Stimulated activated effector memory CD8-positive, alpha-beta T cell treated with anti-CD3 and anti-CD28 coated beads, Interleukin-12 subunit alpha, Interleukin-12 subunit beta, amount 100 ng/mL, for 72 hours (primary cell): ENCODE measurements at regions not wholly inside any gene's neighbourhood (a gene's known extent, or its start where the extent isn't known, plus 50 kb on each side); places are given as distances from the start of the nearest gene placed in this dataset.
"Not testable (repeated sequence)": the region's sequence is repeated elsewhere in the genome, so short reads cannot be mapped to it uniquely, and the experiment has no call there.

Source experiments
- ATAC-seq: fragments of 150-1000 bp; cut with Tn5 transposase; 2 replicates; pipeline ENCODE4 v1.10.0; 2021
- DNase-seq, 2 donors: peaks; one replicate each; pipeline ENCODE4 v3.0.0; 2021 to 2022; ENCODE audit warnings: low spot score in 2 of 2
- H3K27ac Mint-ChIP-seq: one replicate; pipeline ENCODE4 v1.8.0; 2022; ENCODE audit warnings: mild to moderate bottlenecking, mixed read lengths
- H3K36me3 Mint-ChIP-seq: one replicate; pipeline ENCODE4 v1.8.0; 2022; ENCODE audit warnings: mild to moderate bottlenecking, mixed read lengths
- H3K4me1 Mint-ChIP-seq: one replicate; pipeline ENCODE4 v1.8.0; 2022; ENCODE audit warnings: mixed read lengths
- H3K4me3 Mint-ChIP-seq: one replicate; pipeline ENCODE4 v1.8.0; 2022; ENCODE audit warnings: mild to moderate bottlenecking, mixed read lengths
- H3K9me3 Mint-ChIP-seq: one replicate; pipeline ENCODE4 v1.8.0; 2022; ENCODE audit warnings: mixed read lengths

DNA sequence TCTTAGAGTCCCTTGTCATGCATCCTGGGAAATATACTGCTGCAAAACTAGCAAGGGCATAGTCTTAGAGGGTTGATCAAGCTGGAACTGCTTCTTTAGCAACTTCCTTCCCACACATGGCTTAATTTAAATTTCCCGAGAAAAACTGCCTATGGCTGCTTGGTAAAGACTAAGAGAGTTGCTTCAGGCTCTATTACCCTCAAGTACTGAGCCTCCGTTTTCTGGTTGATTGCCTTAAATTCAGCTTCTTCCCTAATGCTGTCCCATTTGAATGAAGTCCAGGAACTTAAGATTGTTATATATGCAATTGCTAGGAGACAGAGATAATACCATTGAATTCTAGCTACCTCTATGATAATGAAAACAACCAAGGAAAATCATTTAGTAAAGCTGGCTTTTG lies 385.7 kb upstream of the CYLC2 start:
- no peak for ATAC-seq
- H3K9me3 Mint-ChIP-seq, result peaks cover 3% of the 10 kb centered on the region
- no peaks in the 10 kb centered on the region for H3K36me3 Mint-ChIP-seq
- DNase-seq, result no peak
- no peak overlapping the region for H3K4me3 Mint-ChIP-seq
- H3K27ac Mint-ChIP-seq, result no peak overlapping the region
- no peaks in the 10 kb centered on the region for H3K4me1 Mint-ChIP-seq

DNA sequence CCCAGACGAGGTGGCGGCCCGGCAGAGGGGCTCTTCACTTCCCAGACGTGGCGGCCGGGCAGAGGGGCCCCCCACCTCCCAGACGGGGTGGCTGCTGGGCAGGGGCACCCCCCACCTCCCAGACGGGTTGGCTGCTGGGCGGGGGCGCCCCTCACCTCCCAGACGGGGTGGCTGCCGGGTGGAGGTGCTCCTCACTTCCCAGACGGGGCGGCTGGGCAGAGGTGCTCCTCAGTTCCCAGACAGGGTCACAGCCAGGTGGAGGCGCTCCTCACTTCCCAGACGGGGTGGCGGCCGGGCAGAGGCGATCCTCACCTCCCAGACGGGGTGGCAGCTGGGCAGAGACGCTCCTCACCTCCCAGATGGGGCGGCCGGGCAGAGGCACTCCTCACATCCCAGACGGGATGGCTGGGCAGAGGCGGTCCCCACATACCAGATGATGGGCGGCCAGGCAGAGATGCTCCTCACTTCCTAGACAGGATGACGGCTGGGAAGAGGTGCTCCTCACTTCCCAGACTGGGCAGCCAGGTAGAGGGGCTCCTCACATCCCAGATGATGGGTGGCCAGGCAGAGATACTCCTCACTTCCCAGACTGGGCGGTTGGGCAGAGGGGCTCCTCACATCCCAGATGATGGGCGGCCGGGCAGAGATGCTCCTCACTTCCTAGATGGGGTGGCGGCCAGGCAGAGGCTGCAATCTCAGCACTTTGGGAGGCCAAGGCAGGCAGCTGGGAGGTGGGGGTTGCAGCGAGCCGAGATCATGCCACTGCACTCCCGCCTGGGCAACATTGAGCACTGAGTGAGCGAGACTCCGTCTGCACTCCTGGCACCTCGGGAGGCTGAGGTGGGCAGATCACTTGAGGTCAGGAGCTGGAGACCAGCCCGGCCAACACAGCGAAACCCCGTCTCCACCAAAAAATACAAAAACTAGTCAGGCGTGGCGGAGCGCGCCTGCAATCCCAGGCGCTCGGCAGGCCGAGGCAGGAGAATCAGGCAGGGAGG lies 391.6 kb upstream of the CYLC2 start:
- DNase-seq, ATAC-seq, H3K36me3 Mint-ChIP-seq, H3K4me1 Mint-ChIP-seq, H3K27ac Mint-ChIP-seq, H3K9me3 Mint-ChIP-seq, H3K4me3 Mint-ChIP-seq: not testable (repeated sequence)

- Mint-ChIP-seq H3K9me3 (peaks cover 25% of the 10 kb centered on the region), H3K36me3 (no peaks in the 10 kb centered on the region), H3K27ac (no peak overlapping the region), H3K4me3 (no peak overlapping the region), H3K4me1 (no peaks in the 10 kb centered on the region)
- DNase-seq (no peak), ATAC-seq (no peak)
Measured at GRCh38 chr9:102594241-102594640, 400.9 kb upstream of the CYLC2 start.

DNA sequence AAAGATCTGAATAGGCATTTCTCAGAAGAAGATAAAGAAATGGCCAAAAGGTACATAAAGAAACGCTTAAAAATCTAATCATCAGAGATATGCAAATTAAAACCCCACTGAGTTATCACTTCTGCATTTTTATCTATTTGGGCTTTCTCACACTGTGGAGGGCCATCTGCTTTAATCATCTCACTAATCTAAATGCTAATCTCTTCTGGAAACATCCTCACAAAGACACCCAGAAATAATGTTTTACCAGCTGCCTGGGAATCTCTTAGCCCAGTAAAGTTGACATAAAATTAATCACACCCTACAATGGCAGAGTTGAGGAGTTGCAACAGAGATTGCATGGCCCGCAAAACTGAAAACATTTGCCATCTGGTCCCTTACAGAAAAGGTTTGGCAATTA lies 407.9 kb upstream of the CYLC2 start:
- H3K4me3 Mint-ChIP-seq, result no peak overlapping the region
- H3K9me3 Mint-ChIP-seq, result peaks cover 20% of the 10 kb centered on the region
- DNase-seq, result no peak
- H3K36me3 Mint-ChIP-seq, result no peaks in the 10 kb centered on the region
- H3K4me1 Mint-ChIP-seq, result no peaks in the 10 kb centered on the region
- no peak overlapping the region for H3K27ac Mint-ChIP-seq
- ATAC-seq, result no peak

GRCh38 chr9:102569436-102569835 lies 425.7 kb upstream of the CYLC2 start:
- Mint-ChIP-seq H3K36me3 (no peaks in the 10 kb centered on the region), H3K9me3 (peaks cover 6% of the 10 kb centered on the region), H3K27ac (no peak overlapping the region), H3K4me3 (no peak overlapping the region), H3K4me1 (no peaks in the 10 kb centered on the region)
- DNase-seq (no peak), ATAC-seq (no peak)

GRCh38 chr9:102551346-102551745 lies 443.8 kb upstream of the CYLC2 start:
- Mint-ChIP-seq H3K4me1 (no peaks in the 10 kb centered on the region), H3K4me3 (no peak overlapping the region), H3K27ac (no peak overlapping the region), H3K36me3 (no peaks in the 10 kb centered on the region), H3K9me3 (peaks cover 23% of the 10 kb centered on the region)
- ATAC-seq, result no peak
- no peak for DNase-seq

GRCh38 chr9:102550886-102551285 lies 444.2 kb upstream of the CYLC2 start:
- H3K36me3 Mint-ChIP-seq, result no peaks in the 10 kb centered on the region
- ATAC-seq, result no peak
- H3K9me3 Mint-ChIP-seq, result peaks cover 23% of the 10 kb centered on the region
- H3K4me3 Mint-ChIP-seq, result no peak overlapping the region
- H3K4me1 Mint-ChIP-seq, result no peaks in the 10 kb centered on the region
- DNase-seq, result no peak
- H3K27ac Mint-ChIP-seq, result no peak overlapping the region

DNA sequence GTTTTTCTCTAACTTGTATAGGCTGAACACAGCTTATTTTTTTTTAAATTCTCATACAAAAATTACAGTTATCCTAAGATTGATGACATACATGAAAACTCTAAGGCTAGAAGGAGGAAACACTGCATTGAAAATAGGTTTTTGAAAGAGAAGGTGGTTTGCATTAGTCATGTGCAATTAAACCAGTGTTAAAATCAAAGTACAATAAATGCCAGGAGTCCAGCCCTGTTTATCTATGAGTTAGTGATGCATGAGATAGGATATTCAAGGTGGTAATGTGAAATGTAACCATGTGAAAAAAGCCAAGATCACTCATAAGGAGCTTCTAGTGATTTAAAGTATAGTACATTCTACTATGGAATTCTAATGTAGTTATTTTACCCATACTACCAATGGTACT lies 444.9 kb upstream of the CYLC2 start:
- Mint-ChIP-seq H3K4me3 (no peak overlapping the region), H3K4me1 (no peaks in the 10 kb centered on the region), H3K9me3 (peaks cover 23% of the 10 kb centered on the region), H3K27ac (no peak overlapping the region), H3K36me3 (no peaks in the 10 kb centered on the region)
- DNase-seq, result no peak
- ATAC-seq, result no peak

- Mint-ChIP-seq H3K4me1 (no peaks in the 10 kb centered on the region), H3K4me3 (no peak overlapping the region)
Measured at GRCh38 chr9:102534031-102534430, 461.1 kb upstream of the CYLC2 start.

GRCh38 chr9:102521097-102521755 lies 473.9 kb upstream of the CYLC2 start:
- DNase-seq (no peak), ATAC-seq (no peak)
- H3K4me1 Mint-ChIP-seq, result no peaks in the 10 kb centered on the region
- no peaks in the 10 kb centered on the region for H3K36me3 Mint-ChIP-seq
- no peak overlapping the region for H3K4me3 Mint-ChIP-seq
- H3K9me3 Mint-ChIP-seq, result peaks cover 14% of the 10 kb centered on the region
- H3K27ac Mint-ChIP-seq, result no peak overlapping the region

More at GRCh38 chr9:102534031-102534430, 461.1 kb upstream of the CYLC2 start:
- DNase-seq, result no peak
- Mint-ChIP-seq H3K9me3 (peaks cover 13% of the 10 kb centered on the region), H3K27ac (no peak overlapping the region), H3K36me3 (no peaks in the 10 kb centered on the region)
- ATAC-seq, result no peak

GRCh38 chr9:102519423-102519822 lies 475.7 kb upstream of the CYLC2 start:
- no peak for DNase-seq
- H3K4me1 Mint-ChIP-seq, result no peaks in the 10 kb centered on the region
- H3K36me3 Mint-ChIP-seq, result no peaks in the 10 kb centered on the region
- H3K9me3 Mint-ChIP-seq, result peaks cover 14% of the 10 kb centered on the region
- no peak for ATAC-seq
- no peak overlapping the region for H3K27ac Mint-ChIP-seq
- H3K4me3 Mint-ChIP-seq, result no peak overlapping the region

DNA sequence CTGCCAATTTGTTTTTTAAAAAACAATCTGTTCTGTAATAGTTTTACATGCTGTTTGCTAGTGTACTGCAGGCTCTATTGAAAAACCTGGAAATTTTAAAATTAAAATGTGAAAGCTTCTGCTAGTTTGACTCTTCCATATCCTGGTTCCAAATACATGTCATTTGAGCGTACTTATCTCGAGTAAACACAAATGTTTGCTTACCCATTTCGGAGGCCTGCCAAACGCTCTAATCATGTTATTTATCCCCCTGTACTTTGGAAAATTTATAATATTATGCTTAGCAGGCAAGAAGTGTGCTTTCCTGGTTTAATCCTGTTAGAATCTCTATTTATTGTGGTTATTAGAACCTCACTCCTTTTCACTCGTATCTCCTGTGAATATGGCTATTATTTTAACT lies 476.8 kb upstream of the CYLC2 start:
- no peaks in the 10 kb centered on the region for H3K4me1 Mint-ChIP-seq
- H3K9me3 Mint-ChIP-seq, result peaks cover 14% of the 10 kb centered on the region
- DNase-seq (no peak), ATAC-seq (no peak)
- no peak overlapping the region for H3K27ac Mint-ChIP-seq
- H3K4me3 Mint-ChIP-seq, result no peak overlapping the region
- H3K36me3 Mint-ChIP-seq, result no peaks in the 10 kb centered on the region

DNA sequence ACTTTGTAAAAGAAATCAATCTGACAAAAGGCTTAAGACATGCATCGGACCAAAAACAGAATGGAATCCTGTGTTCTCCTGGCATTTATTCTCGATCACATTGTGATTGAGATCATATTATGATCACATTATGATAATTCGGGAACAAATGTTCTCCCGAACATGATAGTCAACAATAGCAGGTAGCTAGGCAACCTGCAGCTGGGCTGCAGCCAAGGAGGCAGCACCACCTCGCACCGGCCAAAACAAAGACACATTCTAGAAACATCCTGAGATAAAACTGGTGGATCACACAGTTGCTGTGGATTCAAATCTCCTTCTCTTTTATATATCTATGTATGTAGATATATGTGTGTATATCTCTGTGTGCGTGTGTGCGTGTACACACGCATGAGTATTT lies 480.6 kb upstream of the CYLC2 start:
- no peak overlapping the region for H3K27ac Mint-ChIP-seq
- ATAC-seq, result no peak
- H3K4me3 Mint-ChIP-seq, result no peak overlapping the region
- no peak for DNase-seq
- H3K4me1 Mint-ChIP-seq, result no peaks in the 10 kb centered on the region
- H3K9me3 Mint-ChIP-seq, result peaks cover 16% of the 10 kb centered on the region
- no peaks in the 10 kb centered on the region for H3K36me3 Mint-ChIP-seq

DNA sequence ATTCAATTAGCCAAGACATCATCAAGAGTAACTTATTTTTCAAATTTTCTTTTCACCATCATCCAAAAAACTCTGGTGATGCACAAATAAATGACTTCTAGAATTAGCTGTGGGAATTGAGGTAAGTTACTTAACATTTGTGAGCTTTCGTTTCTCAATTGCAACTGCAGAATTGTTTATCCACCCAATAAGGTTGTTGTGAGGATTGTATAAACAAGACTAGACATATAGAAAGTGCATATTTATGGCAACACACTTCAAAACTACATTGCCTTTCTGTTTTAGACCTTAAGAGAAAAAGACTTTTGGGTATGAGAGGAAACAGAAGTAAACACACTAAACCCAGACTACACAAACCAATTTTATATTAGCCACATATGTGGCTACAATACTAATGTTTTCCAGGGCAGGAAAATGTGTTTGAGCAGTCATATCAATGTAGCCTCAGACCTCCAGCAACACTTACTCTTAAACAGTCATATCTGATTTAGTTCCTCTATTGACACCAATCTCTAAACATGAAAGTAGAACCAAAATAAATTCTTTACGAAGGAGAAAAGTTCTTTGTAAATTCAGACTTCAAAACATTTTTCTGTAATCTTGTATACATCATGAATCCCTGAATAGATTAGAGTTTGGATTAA lies 488.0 kb upstream of the CYLC2 start:
- H3K9me3 Mint-ChIP-seq, result peaks cover 15% of the 10 kb centered on the region
- no peaks in the 10 kb centered on the region for H3K36me3 Mint-ChIP-seq
- no peak overlapping the region for H3K27ac Mint-ChIP-seq
- no peak overlapping the region for H3K4me3 Mint-ChIP-seq
- ATAC-seq (no peak), DNase-seq (no peak)
- H3K4me1 Mint-ChIP-seq, result no peaks in the 10 kb centered on the region

GRCh38 chr9:102506406-102506805 lies 488.7 kb upstream of the CYLC2 start:
- H3K27ac Mint-ChIP-seq, result no peak overlapping the region
- H3K36me3 Mint-ChIP-seq, result no peaks in the 10 kb centered on the region
- no peak overlapping the region for H3K4me3 Mint-ChIP-seq
- ATAC-seq (no peak), DNase-seq (no peak)
- H3K9me3 Mint-ChIP-seq, result peaks cover 15% of the 10 kb centered on the region
- H3K4me1 Mint-ChIP-seq, result no peaks in the 10 kb centered on the region
